Right ventricle myocardium inferior (tissue), 1 donor: ENCODE measurements at regions not wholly inside any gene's neighbourhood (a gene's known extent, or its start where the extent isn't known, plus 50 kb on each side); places are given as distances from the start of the nearest gene placed in this dataset.
"Not testable (repeated sequence)": the region's sequence is repeated elsewhere in the genome, so short reads cannot be mapped to it uniquely, and the experiment has no call there.

Experiments
- ATAC-seq: fragments of 200-7000 bp; cut with Tn5 transposase; one replicate; pipeline ENCODE4 v1.9.1; 2020; ENCODE audit warnings: mild to moderate bottlenecking, moderate library complexity
- DNase-seq: peaks from one replicate; pipeline ENCODE4 v3.0.0; 2021; ENCODE audit errors: missing footprints
- intact Hi-C: fragments of 100-400 bp; cut with DNase I; formaldehyde crosslinking; loops from one replicate; pipeline ENCODE4 v1.11.0; 2022
- donor health status: DM: no; HTN: yes; CAD: no; lungs with severe emphysema.

- intact Hi-C loops: no loop called here
- ATAC-seq: no peak
- no peak for DNase-seq
Measured at GRCh38 chr21:18666725-18667124, 263.1 kb upstream of the TMPRSS15 start.

- ATAC-seq (no peak), DNase-seq (no peak)
- intact Hi-C loops: no loop called here
Measured at GRCh38 chr21:18673789-18674188, 270.2 kb upstream of the TMPRSS15 start.

GRCh38 chr21:18677632-18678031, 274.0 kb upstream of the TMPRSS15 start:
- no peak for DNase-seq
- intact Hi-C loops: no loop called here
- no peak for ATAC-seq

GRCh38 chr21:18705971-18706370, 302.4 kb upstream of the TMPRSS15 start:
- intact Hi-C loops: no loop called here
- DNase-seq (no peak), ATAC-seq (no peak)

- intact Hi-C loops: no loop called here
- ATAC-seq: no peak
- DNase-seq: no peak
Measured at GRCh38 chr21:18711662-18712061, 308.1 kb upstream of the TMPRSS15 start.

- ATAC-seq: no peak
- intact Hi-C loops: no loop called here
- DNase-seq: no peak
Measured at GRCh38 chr21:18715606-18716005, 312.0 kb upstream of the TMPRSS15 start.

- ATAC-seq (no peak), DNase-seq (no peak)
- intact Hi-C loops: no loop called here
Measured at GRCh38 chr21:18716578-18717138, 313.1 kb upstream of the TMPRSS15 start.

GRCh38 chr21:18722193-18722592, 318.6 kb upstream of the TMPRSS15 start:
- DNase-seq (no peak), ATAC-seq (no peak)
- intact Hi-C loops: no loop called here

- DNase-seq (no peak), ATAC-seq (no peak)
- intact Hi-C loops: no loop called here
Measured at GRCh38 chr21:18723171-18723570, 319.6 kb upstream of the TMPRSS15 start.

GRCh38 chr21:18725653-18726052, 322.1 kb upstream of the TMPRSS15 start:
- intact Hi-C loops: no loop called here
- no peak for DNase-seq

GRCh38 chr21:18741954-18742353, 338.4 kb upstream of the TMPRSS15 start:
- intact Hi-C loops: no loop called here
- ATAC-seq (no peak), DNase-seq (no peak)

More at GRCh38 chr21:18725653-18726052, 322.1 kb upstream of the TMPRSS15 start:
- ATAC-seq: no peak

- ATAC-seq: no peak
- intact Hi-C loops: no loop called here
Measured at GRCh38 chr21:18743531-18743930, 339.9 kb upstream of the TMPRSS15 start.

GRCh38 chr21:18744840-18745239, 341.3 kb upstream of the TMPRSS15 start:
- intact Hi-C loops: no loop called here
- no peak for ATAC-seq
- no peak for DNase-seq

More at GRCh38 chr21:18743531-18743930, 339.9 kb upstream of the TMPRSS15 start:
- DNase-seq: no peak

- intact Hi-C loops, DNase-seq, ATAC-seq: not testable (repeated sequence)
Measured at GRCh38 chr21:18752894-18753293, 349.3 kb upstream of the TMPRSS15 start.

GRCh38 chr21:18756272-18756671, 352.7 kb upstream of the TMPRSS15 start:
- intact Hi-C loops, ATAC-seq, DNase-seq: not testable (repeated sequence)

- intact Hi-C loops: no loop called here
- DNase-seq (no peak), ATAC-seq (no peak)
Measured at GRCh38 chr21:18759267-18759666, 355.7 kb upstream of the TMPRSS15 start.

- intact Hi-C loops: no loop called here
- ATAC-seq: no peak
- DNase-seq: no peak
Measured at GRCh38 chr21:18759751-18760161, 356.2 kb upstream of the TMPRSS15 start.

GRCh38 chr21:18760247-18760646, 356.7 kb upstream of the TMPRSS15 start:
- intact Hi-C loops: no loop called here
- ATAC-seq (no peak), DNase-seq (no peak)

GRCh38 chr21:18764720-18765119, 361.1 kb upstream of the TMPRSS15 start:
- intact Hi-C loops: no loop called here
- ATAC-seq: no peak
- DNase-seq: no peak

GRCh38 chr21:18769599-18769998, 366.0 kb upstream of the TMPRSS15 start:
- intact Hi-C loops: no loop called here
- DNase-seq: no peak
- no peak for ATAC-seq

- DNase-seq: no peak
- intact Hi-C loops: no loop called here
- ATAC-seq: no peak
Measured at GRCh38 chr21:18771845-18772380, 368.3 kb upstream of the TMPRSS15 start.
